ENCODE measurements at regions not wholly inside any gene's neighbourhood (a gene's known extent, or its start where the extent isn't known, plus 50 kb on each side); places are given as distances from the start of the nearest gene placed in this dataset.

DNA sequence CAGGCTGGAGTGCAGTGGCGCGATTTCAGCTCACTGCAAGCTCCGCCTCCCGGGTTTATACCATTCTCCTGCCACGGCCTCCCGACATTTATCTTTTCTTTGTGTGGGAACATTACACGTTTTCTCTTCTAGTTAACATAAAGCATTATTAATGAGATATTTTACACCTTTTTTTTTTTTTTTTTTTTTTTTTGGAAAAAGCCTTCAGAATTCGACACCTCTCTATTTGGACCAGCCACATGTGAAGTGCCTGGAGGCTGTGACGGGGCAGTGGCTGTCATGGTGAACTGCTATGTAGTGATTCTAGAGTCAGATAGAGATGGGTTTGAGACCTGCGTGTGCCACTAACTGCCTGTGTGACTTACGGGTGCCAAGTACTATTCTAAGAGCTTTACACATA is 64.3 kb downstream of the SMIM38 start:
- no peak overlapping the region for H3K27ac Mint-ChIP-seq
- no peaks in the 10 kb centered on the region for H3K9me3 ChIP-seq (replicated peaks in 1 of 2; ENCODE audit: control insufficient read depth in 1 of 2, insufficient read depth in 1 of 2, low read length in 2 of 2)

DNA sequence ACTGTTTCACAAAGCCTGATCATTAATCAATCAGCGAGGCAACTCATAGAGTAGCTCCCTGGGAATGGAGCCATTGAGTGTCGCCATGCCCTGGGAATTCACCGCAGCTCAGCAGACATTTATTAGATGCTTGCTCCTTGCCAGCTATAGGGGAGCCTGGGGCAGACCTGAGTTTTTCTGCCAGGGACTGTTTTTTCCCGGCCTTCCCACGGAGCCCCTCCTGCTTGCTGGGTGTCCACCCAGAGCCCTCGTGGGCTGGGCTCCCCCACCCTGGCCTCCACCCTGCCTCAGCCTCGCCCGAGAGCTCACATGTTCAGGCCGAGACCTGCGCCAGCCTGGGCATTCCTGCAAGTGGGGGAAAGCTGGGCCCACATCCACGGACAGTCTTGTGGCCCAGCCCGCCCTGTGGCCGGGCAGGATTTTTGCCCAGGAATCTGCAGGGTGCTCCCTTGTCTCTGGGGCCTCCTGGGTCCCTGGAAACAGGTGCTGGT is 64.9 kb downstream of the SMIM38 start:
- 94% methylated on average over 13 of the region's 13 CpGs for WGBS (ENCODE audit: insufficient coverage)
- H4K20me1 ChIP-seq (ENCODE audit: insufficient read depth, low read length), result no peaks in the 10 kb centered on the region
- intact Hi-C loops (cut with micrococcal nuclease), result no loop called here

More for the DNA sequence above, 64.3 kb downstream of the SMIM38 start:
- no peaks in the 10 kb centered on the region for H4K20me1 ChIP-seq (ENCODE audit: insufficient read depth, low read length)
- H3K4me3 Mint-ChIP-seq, result no peak overlapping the region
- H3K36me3 ChIP-seq (replicated peaks in 1 of 2; ENCODE audit: control insufficient read depth in 1 of 2, insufficient read depth in 2 of 2, low read length in 2 of 2), result no peaks in the 10 kb centered on the region
- peaks cover 2 to 3% of the 10 kb centered on the region in 2 donors for H3K27me3 ChIP-seq (ENCODE audit: control insufficient read depth in 2 of 2, insufficient read depth in 2 of 2, low read length in 2 of 2)
- no peak overlapping the region for H2AFZ ChIP-seq (ENCODE audit: insufficient read depth, low read depth, low read length, poor library complexity, severe bottlenecking)
- intact Hi-C loops (cut with micrococcal nuclease), result no loop called here
- H3K9me3 Mint-ChIP-seq, result peaks cover 0 to 1% (median 0%) of the 10 kb centered on the region in 7 donors
- no peaks in the 10 kb centered on the region for H3K4me1 ChIP-seq (ENCODE audit: control insufficient read depth in 1 of 2, insufficient read depth in 2 of 2, low read length in 2 of 2)
- no peaks in the 10 kb centered on the region for H3K36me3 Mint-ChIP-seq
- no peak for DNase-seq
- WGBS (ENCODE audit: insufficient coverage), result no CpG with 5 or more reads among the region's 11 CpGs
- H3K4me1 Mint-ChIP-seq, result no peaks in the 10 kb centered on the region
- H3K27ac ChIP-seq (ENCODE audit: low read depth in 1 of 2, low read length in 2 of 2), result no peak overlapping the region
- no peaks in the 10 kb centered on the region for H3K79me2 ChIP-seq (ENCODE audit: insufficient read depth, low read length)
- H3K4me2 ChIP-seq (replicated peaks; ENCODE audit: extremely low read depth, low read length, poor library complexity, severe bottlenecking), result no peak overlapping the region
- H3K27me3 Mint-ChIP-seq (ENCODE audit: low read depth in 3 of 3), result peaks cover 6 to 17% (median 12%) of the 10 kb centered on the region in 3 donors
- H3K9ac ChIP-seq (ENCODE audit: insufficient read depth, low read length, poor library complexity, severe bottlenecking), result no peak overlapping the region
- H3K4me3 ChIP-seq (replicated peaks in 1 of 3; ENCODE audit: low read depth in 2 of 3, low read length in 3 of 3), result no peak overlapping the region
- TF ChIP-seq CTCF (IDR thresholded peaks at IDR 0.05), result no peak

More for the DNA sequence above, 64.9 kb downstream of the SMIM38 start:
- no peak for TF ChIP-seq CTCF (IDR thresholded peaks at IDR 0.05)
- Histone ChIP-seq H3K9me3 (replicated peaks in 1 of 2; ENCODE audit: control insufficient read depth in 1 of 2, insufficient read depth in 1 of 2, low read length in 2 of 2) (no peaks in the 10 kb centered on the region), H3K4me3 (replicated peaks in 1 of 3; ENCODE audit: low read depth in 2 of 3, low read length in 3 of 3) (no peak overlapping the region), H3K27me3 (ENCODE audit: control insufficient read depth in 2 of 2, insufficient read depth in 2 of 2, low read length in 2 of 2) (peaks cover 2 to 5% of the 10 kb centered on the region in 2 donors), H3K4me1 (ENCODE audit: control insufficient read depth in 1 of 2, insufficient read depth in 2 of 2, low read length in 2 of 2) (no peaks in the 10 kb centered on the region), H2AFZ (ENCODE audit: insufficient read depth, low read depth, low read length, poor library complexity, severe bottlenecking) (no peak overlapping the region), H3K79me2 (ENCODE audit: insufficient read depth, low read length) (no peaks in the 10 kb centered on the region), H3K36me3 (replicated peaks in 1 of 2; ENCODE audit: control insufficient read depth in 1 of 2, insufficient read depth in 2 of 2, low read length in 2 of 2) (no peaks in the 10 kb centered on the region), H3K27ac (ENCODE audit: low read depth in 1 of 2, low read length in 2 of 2) (no peak overlapping the region), H3K4me2 (replicated peaks; ENCODE audit: extremely low read depth, low read length, poor library complexity, severe bottlenecking) (no peak overlapping the region), H3K9ac (ENCODE audit: insufficient read depth, low read length, poor library complexity, severe bottlenecking) (no peak overlapping the region)
- no peak overlapping the region for H3K4me3 Mint-ChIP-seq
- no peak overlapping the region for H3K27ac Mint-ChIP-seq
- H3K36me3 Mint-ChIP-seq, result no peaks in the 10 kb centered on the region
- H3K9me3 Mint-ChIP-seq, result peaks cover 0 to 2% (median 0%) of the 10 kb centered on the region in 7 donors
- DNase-seq, result no peak
- H3K27me3 Mint-ChIP-seq (ENCODE audit: low read depth in 3 of 3), result peaks cover 10 to 18% (median 14%) of the 10 kb centered on the region in 3 donors
- H3K4me1 Mint-ChIP-seq, result no peaks in the 10 kb centered on the region
